ENCODE measurements at regions not wholly inside any gene's neighbourhood (a gene's known extent, or its start where the extent isn't known, plus 50 kb on each side); places are given as distances from the start of the nearest gene placed in this dataset.

GRCh38 chr2:195148004-195148403 is 509.0 kb upstream of the SLC39A10 start:
- TF ChIP-seq CTCF (IDR thresholded peaks at IDR 0.05) (no peak), POLR2A (IDR thresholded peaks at IDR 0.05) (no peak)

All from lower leg skin (tissue), 3 donors.